ENCODE measurements at regions not wholly inside any gene's neighbourhood (a gene's known extent, or its start where the extent isn't known, plus 50 kb on each side); places are given as distances from the start of the nearest gene placed in this dataset.

DNA sequence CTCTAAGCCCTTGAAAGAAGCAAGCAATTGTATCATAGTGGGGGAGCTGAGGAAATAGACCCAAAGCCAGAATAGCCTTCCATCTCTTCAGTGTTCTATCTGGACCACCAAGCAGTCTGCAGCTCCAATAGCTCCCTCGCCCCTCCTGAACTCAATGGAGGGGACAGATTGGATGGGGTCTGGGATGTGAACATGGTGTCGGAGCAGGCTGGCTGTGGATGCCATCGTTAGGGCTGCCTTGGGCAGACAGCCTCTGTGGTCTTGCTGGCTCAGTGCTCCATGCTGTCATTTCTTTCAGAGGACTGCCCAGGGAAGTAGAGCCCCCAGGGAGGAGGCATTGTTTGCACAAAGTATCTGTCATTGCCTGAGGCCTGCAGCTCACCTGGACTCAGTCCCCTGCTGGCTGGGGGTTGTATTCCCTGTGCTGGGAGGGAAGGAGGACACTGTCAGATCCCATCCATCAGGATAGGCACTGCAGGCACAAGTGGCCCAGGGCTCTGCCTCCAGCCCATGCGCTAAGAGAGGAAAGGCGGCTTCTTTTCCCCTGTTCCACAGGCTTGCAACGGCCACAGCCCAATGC, 537.7 kb downstream of the BUD13 start:
- Histone ChIP-seq H3K9ac (ENCODE audit: insufficient read depth, low read depth, low read length) (no peak overlapping the region), H3K27me3 (ENCODE audit: control insufficient read depth in 1 of 2, insufficient read depth in 2 of 2, low read length in 2 of 2) (0 out of 5 replicates have a peak, but pooled peaks cover 0 to 2% of the 10 kb centered on the region in 2 experiments), H3K27ac (ENCODE audit: extremely low read length, insufficient read depth, low read length) (no peak overlapping the region), H3K36me3 (replicated peaks in 1 of 2; ENCODE audit: control insufficient read depth in 1 of 2, insufficient read depth in 2 of 2, low read length in 2 of 2) (no peaks in the 10 kb centered on the region), H3K4me3 (replicated peaks in 1 of 3; ENCODE audit: insufficient read depth in 1 of 3, low read depth in 2 of 3, low read length in 3 of 3) (no peak overlapping the region), H3K4me1 (ENCODE audit: insufficient read depth, low read length) (no peaks in the 10 kb centered on the region), H3K79me2 (ENCODE audit: insufficient read depth, low read length) (no peaks in the 10 kb centered on the region), H3K9me3 (ENCODE audit: low read length) (no peaks in the 10 kb centered on the region), H2AFZ (ENCODE audit: low read length) (no peak overlapping the region), H4K20me1 (ENCODE audit: insufficient read depth, low read length) (no peaks in the 10 kb centered on the region), H3K4me2 (ENCODE audit: low read depth, low read length) (no peak overlapping the region)
- ChIA-PET POLR2A (no interaction called here), CTCF (ENCODE audit: low intra/inter-chr PET ratio, low total read pairs) (no interaction called here)
- intact Hi-C loops (cut with micrococcal nuclease; ENCODE audit: unreplicated experiment) (no loop called here), in situ Hi-C loops (cut with HindIII; ENCODE audit: extremely low pct_ligation_motif_present, low pct_unique_long_range_greater_than_20kb) (no loop called here)
- FAIRE-seq, result no peak
- no TSS peak for BruUV-seq (replicated peaks)
- WGBS (ENCODE audit: low lambda C conversion rate), result 75% methylated on average over 3 of the region's 6 CpGs
- DNase-seq (ENCODE audit: low spot score), result no peak
- peak; percentile 47; the same call in 2 of the 3 replicates for ATAC-seq
- TF ChIP-seq ATF6 (CRISPR knock-in tag; conservative IDR thresholded peaks at IDR 0.05) (no peak), ZNF766 (CRISPR knock-in tag; IDR thresholded peaks at IDR 0.05; ENCODE audit: borderline replicate concordance) (no peak), MAFG (CRISPR knock-in tag; IDR thresholded peaks at IDR 0.05) (no peak), XRCC5 (optimal IDR thresholded peaks at IDR 0.05; ENCODE audit: low read length) (no peak), ZBTB40 (IDR thresholded peaks at IDR 0.05) (no peak), ZBTB40 (CRISPR knock-in tag; IDR thresholded peaks at IDR 0.05) (no peak), CREM (IDR thresholded peaks at IDR 0.05) (no peak), CREM (CRISPR knock-in tag; IDR thresholded peaks at IDR 0.05) (no peak), PAX8 (CRISPR knock-in tag; IDR thresholded peaks at IDR 0.05; ENCODE audit: borderline replicate concordance) (no peak), ZBTB49 (CRISPR knock-in tag; IDR thresholded peaks at IDR 0.05; ENCODE audit: borderline replicate concordance) (no peak)

Measured in HepG2 (cell line).